Jurkat, Clone E6-1 (cell line): ENCODE measurements at regions not wholly inside any gene's neighbourhood (a gene's known extent, or its start where the extent isn't known, plus 50 kb on each side); places are given as distances from the start of the nearest gene placed in this dataset.
"Not testable (repeated sequence)": the region's sequence is repeated elsewhere in the genome, so short reads cannot be mapped to it uniquely, and the experiment has no call there.

Experiments
- DNase-seq: peaks from one replicate; pipeline ENCODE4 v3.0.0-alpha.2; 2011; ENCODE audit warnings: low read depth, low spot score
- H3K4me3 ChIP-seq: 2 replicates; pipeline ENCODE4 v1.5.1; 2011; ENCODE audit warnings: mild to moderate bottlenecking, low read length, control low read depth, moderate library complexity

DNA sequence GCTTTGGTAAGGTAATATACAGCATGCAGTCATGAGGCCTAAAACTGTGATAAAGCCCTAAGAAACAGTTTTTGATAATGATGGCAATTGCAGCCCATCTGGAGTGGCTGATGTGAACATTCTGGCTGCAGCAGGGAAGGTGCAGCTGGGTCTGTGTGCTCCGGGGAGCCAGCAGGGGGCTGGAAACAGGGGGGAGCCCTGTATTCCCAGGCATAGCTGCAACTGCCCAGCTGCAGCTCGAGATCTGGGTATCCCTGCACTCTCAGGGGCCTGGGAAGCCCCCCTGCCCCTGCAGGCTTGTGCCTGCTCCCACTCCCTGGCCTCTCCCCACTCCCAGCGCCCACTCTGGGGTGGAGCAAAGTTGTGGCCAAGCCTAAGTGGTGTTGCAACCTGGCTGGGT, 95.6 kb downstream of the RRAGB start:
- no peak overlapping the region for H3K4me3 ChIP-seq
- no peak for DNase-seq

DNA sequence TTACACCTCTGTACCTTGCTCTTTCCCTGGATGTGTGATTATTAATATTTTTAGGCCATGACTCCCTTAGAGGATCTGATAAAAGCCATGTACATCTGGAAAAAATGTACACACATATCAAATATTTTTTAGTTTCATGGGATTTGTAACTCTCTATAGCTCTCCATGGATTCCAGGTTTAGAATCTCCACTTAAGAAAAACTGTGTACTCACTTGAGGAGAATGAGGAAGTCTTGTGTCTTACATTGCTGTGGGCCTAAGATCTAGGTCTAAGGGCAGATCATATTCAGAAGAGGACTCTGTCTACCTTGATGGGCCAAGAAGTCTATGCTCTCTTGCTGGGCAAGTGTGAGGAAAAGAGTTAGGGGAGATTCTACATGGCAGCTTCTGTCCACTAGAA, 98.0 kb downstream of the RRAGB start:
- no peak for DNase-seq
- no peak overlapping the region for H3K4me3 ChIP-seq

DNA sequence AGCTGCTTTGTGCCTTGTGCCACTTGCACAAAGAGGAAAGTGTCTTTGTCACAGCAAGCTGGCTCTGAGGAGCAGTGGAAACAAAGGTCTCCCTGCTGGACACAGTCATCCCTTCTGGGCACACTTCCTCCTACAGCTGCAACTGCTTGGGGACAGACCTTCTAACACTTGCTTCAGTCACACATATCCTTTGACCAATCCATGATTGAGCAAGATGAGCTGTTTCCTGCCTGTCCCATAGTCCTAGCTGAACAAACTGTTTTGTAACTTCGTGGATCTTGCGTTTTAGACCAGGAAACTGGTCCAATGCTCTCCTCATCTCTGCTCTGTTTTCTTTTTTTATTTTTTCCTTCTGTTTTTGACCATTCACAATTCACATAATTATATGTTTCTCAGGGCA, 98.5 kb downstream of the RRAGB start:
- no peak for DNase-seq
- H3K4me3 ChIP-seq, result no peak overlapping the region

DNA sequence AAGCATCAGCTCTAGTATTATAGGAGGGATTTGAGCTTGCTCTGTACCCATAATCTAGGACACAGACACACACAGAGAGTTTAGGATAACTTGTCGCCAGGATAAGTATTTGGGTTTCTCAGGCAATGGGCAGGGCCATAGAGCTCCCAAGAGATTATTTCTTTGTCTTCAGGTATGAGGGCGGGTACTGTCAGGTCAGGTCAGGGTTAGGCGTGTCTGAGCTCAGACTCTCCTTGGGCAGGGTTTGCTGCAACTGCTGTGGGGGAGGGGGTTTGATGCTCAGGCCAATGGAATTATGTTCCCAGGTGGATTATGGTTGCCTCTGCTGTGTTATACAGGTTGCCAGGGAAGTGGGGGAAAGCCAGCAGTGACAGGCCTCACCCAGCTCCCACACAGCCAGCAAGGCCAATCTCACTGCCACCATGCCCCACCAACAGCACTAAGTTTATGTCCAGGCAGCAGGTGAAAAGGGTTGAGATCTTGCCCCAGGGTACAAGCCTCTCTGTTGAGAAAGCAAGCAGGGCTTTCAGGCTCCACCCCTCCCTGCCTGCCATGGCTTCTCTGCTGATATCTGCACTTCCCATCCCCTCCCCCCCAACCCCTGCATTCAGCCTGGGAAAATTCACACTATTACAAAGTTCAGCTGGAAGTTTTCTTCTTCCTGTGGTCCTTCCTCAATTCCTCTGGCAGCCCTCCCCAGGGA, 101.3 kb downstream of the RRAGB start:
- no peak for DNase-seq
- H3K4me3 ChIP-seq, result no peak overlapping the region

DNA sequence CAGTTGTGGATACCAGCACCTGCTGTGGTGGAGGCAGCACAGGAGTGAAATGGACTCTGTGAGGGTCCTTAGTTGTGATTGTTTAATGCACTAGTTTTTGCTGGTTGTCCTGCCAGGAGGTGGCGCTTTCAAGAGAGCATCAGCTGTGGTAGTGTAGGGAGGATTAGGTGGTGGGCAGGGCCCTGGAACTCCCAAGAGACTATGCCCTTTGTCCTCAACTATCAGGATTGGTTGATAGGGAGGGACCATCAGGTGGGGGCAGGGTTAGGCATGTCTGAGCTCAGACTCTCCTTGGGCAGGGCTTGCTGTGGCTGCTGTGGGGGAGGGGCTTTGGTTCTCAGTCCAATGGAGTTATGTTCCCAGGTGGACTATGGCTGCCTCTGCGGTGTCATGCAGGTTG, 121.9 kb downstream of the RRAGB start:
- no peak overlapping the region for H3K4me3 ChIP-seq
- peak; percentile 0 for DNase-seq

DNA sequence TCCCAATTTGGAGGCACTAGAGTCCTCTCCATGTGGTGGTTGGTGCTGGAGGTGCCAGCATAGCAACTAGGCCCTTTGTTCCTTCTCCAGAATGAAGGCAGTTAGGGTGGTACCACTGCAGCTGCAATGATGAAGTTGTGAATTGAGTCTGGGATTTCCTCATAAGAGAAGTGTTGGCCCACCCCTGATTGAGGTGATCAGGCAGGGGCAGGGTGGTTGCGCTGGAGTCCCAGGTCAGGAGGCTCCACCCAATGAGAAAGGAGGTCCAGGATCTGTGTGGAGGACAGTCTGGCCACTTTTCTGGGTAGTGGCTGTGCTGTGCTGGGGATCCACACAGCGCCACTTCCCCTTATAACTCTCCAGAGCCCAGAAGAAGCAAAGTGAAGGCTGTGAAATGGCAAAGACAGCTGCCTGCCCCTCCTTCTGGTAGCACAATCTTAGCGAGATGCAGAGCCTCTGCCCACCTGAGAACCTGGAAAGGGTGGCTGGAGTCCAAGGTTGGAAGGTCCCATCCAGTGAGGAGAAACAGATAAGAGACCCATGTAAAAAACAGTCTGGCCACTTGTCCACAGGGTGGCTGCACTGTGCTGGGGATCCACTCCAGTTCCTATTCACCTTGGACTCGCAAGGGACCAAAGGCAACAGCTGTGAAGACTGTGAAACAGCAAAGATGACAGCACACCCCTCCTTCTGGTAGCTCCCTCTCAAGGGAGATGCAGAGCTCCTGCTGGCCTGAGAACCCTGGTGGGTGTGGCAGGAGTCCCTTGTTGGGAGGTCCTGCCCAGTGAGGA, 124.6 kb downstream of the RRAGB start:
- no peak for DNase-seq
- no peak overlapping the region for H3K4me3 ChIP-seq

DNA sequence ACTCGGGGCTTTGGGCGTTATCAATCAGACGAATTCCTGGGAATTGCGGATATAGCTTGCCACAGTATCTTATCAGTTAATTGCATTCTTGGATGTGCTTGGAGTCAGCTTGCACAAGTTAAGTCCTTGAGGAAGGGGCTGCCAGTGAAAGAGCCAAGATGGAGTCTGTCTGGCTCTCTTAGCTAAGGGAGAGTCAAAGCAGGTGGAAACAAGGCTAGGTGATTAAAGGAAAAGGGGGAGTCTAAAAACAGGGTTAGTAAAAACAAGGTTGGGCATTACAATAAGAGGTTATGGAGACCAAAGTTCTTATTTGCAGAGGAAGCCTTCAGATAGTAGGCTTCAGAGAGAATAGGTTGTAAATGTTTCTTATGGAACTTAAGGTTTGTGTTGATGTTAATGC, 149.2 kb downstream of the RRAGB start:
- not testable (repeated sequence) for H3K4me3 ChIP-seq, DNase-seq

DNA sequence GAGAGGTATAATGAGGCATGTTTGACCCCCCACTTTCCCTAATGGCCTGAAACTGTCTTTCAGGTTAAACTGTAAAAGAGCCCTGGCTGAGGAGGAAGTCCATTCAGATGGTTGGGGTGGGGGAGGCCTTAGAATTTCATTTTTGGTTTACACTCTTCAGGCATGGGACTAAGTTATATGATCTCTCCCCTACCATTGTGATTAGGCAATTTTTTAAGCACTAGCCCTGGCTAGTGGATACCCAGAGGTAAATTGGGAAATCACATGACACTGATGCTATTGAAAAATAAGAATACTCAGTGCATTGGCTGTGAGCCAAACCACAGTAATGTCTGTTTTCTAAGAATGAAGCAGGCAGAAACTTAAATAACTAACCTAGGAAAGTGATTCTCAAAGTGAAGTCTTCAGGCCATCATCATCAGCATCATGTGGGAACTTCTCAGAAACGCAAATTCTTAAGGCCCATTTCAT, 149.7 kb downstream of the RRAGB start:
- peak; percentile 1 for DNase-seq
- H3K4me3 ChIP-seq, result no peak overlapping the region

DNA sequence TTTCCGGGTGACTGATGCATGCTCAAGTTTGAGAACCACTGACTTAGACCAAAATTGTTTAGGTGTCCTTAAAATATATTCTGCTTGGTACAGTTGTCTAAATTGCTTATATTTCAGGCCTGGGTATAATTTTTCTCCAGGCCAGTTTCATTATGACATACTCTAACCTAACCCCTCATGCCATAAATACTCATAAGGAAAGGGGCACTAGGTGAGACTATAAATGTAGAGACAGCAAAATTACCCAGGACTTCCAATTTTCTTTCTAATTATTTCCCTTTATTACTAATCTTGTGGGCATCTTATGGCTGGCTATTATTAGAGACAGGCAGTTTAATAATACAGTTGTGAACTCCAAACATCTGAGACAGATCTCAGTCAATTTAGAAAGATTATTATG, 150.2 kb downstream of the RRAGB start:
- no peak for DNase-seq
- H3K4me3 ChIP-seq, result no peak overlapping the region

DNA sequence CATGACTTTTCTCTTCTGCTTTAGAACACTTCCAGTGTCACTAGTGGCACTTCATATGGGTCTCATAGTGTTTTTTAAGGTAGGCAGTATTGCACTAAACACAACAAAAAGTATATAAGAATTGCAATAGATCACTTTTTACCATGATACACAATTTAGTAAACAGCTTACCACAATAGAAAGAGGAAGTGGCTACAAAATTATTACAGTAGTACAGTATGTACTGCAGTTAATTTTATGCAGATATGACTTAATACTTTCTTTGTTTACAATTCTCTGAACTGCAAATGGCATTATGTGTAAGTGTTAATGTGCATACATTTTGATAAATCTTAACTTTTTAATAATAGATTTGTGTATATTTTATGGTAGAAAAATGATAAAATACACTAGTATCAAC, 157.3 kb downstream of the RRAGB start:
- no peak for DNase-seq
- no peak overlapping the region for H3K4me3 ChIP-seq

DNA sequence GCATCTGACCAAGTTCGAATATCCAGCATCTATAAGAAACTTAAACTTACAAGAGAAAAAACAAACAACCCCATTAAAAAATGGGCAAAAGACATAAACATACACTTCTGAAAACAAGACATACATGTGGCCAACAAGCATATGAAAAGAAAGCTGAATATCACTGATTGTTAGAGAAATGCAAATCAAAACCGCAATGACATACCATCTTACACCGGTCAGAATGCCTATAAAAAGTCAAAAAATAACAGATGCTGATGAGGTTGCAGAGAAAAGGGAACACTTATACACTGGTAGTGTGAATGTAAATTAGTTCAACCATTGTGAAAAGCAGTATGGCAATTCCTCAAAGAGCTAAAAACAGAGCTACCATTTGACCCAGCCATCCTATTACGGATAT, 166.0 kb downstream of the RRAGB start:
- not testable (repeated sequence) for H3K4me3 ChIP-seq, DNase-seq

DNA sequence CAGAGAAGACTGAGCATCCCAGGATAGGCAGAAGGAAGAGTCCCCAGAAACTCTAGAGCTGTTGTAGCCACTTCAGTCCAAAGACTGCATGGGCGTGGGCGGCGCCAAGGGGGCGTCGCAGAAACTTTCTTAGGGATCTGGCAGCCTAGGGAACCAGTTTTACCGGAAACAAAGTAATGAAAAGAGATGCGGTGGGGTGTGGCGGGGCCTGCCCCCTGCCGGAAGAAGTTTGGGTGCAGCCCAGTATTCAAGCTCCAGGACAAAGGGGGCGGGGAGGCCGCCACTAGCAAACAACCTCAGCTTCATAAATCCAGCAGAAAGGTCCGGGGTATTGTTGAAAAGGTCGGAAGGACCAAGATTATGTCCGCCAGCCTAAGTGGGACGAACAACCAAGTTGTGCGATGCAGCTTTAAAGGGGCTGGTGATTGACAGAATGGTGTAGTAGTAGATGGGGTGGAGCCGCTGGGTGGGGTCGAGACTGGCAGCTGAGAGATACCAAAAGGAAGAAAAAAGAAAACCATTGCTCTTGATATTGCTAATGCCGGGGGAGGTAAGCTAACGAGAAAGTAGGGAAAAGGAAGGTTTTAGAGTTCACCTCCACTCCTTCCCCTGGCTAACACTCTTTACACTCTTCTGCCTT, 190.5 kb downstream of the RRAGB start:
- DNase-seq, result peak; percentile 66
- H3K4me3 ChIP-seq, result peak overlapping the region; percentile 72

DNA sequence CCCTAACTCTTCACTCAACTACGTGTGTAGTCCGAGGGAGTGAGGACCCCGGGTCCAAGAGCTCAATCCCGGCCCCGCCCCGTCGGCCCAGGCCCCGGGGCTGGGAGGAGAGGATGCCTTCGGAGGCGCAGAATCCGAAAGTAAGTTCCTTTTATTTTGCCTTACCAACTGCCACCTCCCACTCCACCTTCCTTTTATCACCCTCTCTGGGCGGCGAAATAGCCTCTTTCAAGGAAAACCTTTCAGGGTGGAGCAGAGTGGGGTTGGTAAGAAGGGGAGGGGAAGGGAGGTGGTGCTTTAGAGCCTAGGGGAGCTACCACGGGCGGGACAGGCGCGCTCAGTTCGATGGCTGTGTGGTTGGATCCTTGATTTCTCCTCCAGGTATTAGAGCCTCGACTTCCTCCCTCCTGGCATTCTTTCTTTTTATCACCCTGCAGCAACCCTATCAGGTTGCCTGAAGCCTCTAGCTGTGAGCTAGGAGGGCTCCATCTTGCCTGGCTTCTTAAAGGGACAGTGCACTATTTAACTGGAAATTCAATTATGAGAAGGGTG, 191.2 kb downstream of the RRAGB start:
- peak overlapping the region; percentile 72 for H3K4me3 ChIP-seq
- peak; percentile 35 for DNase-seq

DNA sequence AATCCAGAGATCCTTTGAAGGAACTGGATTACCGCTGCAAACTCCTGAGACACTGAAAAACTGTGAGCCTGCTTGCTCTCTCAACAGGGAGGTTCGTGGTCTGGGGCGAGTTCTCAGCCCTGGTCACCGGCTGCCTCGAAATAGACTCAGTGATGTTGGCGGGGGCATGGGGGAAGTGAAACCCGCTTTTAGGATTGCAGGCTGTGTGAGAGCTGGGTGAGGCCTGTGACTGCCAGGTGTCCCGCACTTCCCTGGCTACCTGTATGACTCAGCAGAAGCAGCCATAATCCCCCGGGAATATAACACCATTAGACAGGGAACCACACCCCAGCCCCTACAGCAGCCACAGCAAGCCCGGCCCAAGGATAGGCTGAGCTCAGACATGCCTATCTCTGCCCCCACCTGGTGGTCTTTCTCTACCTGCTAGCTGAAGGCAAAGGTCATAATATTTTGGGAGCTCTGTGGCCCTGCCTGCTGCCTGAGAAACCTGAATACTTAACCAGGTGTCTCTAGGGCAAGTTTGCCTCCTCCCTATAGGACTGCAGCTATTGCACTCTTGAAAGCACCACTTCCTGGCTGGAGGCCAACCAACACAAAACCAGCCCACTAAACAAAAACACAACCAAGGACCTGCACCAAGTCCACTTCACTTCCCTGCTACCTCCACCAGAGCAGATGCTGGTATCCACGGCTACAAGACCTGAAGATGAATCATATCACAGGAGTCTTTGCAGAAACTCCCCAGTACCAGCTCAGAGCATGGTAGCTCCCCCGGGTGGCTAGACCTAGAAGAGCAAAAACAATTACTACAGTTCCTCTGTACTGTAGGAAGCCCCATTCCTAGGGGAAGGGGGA, 202.0 kb downstream of the RRAGB start:
- DNase-seq, result no peak
- no peak overlapping the region for H3K4me3 ChIP-seq

DNA sequence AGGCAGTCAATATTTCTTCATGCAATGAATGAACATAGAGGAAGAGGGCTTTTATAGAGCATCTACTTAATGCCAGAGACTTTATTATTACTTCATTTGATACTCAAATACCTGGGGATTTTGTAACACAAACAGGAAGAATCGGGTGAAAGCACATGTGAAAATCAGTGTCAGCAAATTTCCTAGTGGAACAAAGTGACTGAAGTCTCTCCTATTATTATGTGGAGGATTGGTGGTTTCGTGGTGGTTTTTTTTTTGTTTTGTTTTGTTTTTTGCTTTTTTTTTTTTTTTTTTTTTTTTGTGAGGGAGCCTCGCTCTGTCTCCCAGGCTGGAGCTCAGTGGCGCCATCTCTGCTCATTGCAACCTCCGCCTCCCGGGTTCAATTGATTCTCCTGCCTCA, 207.0 kb downstream of the RRAGB start:
- no peak overlapping the region for H3K4me3 ChIP-seq

DNA sequence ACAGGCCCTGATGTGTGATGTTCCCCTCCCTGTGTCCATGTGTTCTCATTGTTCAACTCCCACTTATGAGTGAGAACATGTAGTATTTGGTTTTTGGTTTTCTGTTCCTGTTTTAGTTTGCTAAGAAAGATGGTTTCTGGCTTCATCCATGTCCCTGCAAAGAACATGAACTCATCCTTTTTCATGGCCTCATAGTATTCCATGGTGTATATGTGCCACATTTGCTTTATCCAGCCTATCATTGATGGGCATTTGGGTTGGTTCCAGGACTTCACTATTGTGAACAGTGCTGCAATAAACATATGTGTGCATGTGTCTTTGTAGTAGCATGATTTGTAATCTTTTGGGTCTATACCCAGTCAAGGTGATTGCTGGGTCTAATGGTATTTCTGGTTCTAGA, 211.0 kb downstream of the RRAGB start:
- not testable (repeated sequence) for DNase-seq, H3K4me3 ChIP-seq

More for the DNA sequence above, 207.0 kb downstream of the RRAGB start:
- DNase-seq, result no peak
